Endothelial cell of umbilical vein (primary cell): ENCODE measurements at regions not wholly inside any gene's neighbourhood (a gene's known extent, or its start where the extent isn't known, plus 50 kb on each side); places are given as distances from the start of the nearest gene placed in this dataset.

Experiments used
- BruUV-seq: library from RNA; stranded (reverse); fragments of 400-500 nt; replicated peaks from 2 replicates; lab custom pipeline; 2021; lab: Mats Ljungman, UMichigan
- CTCF ChIA-PET: fragments of 300-600, 350-600 bp; sonication (Branson Sonifier 250); formaldehyde crosslinking; loops from one replicate; lab custom pipeline; 2021; ENCODE audit warnings: antibody characterized with exemption, inconsistent platforms; lab: Charles Lee
- POLR2A ChIA-PET: fragments of 300-600, 350-600 bp; sonication (Branson Sonifier 250); formaldehyde crosslinking; loops from one replicate; lab custom pipeline; 2021; ENCODE audit warnings: antibody characterized with exemption, inconsistent platforms; lab: Charles Lee
- DNase-seq: peaks from one replicate; pipeline ENCODE4 v3.0.0-alpha.2; 2011; ENCODE audit warnings: low read depth, low spot score
- FAIRE-seq: peaks from 2 replicates; lab custom pipeline; 2011; peaks lifted over from hg19 to GRCh38; lab: Jason Lieb, UNC
- H2AFZ ChIP-seq: 2 replicates; pipeline ENCODE4 v1.6.0; 2012; ENCODE audit warnings: low read depth, low read length, control low read depth, inconsistent platforms
- H3K27ac ChIP-seq: 2 replicates; pipeline ENCODE4 v1.5.1; 2011; ENCODE audit warnings: low read depth, mild to moderate bottlenecking, control low read depth, low read length, moderate library complexity; ENCODE audit not compliant: insufficient read depth
- H3K27me3 ChIP-seq, 2 experiments: 2 replicates each; pipeline versions ENCODE4 v1.6.0 to v1.6.1; 2011; ENCODE audit warnings: low read length in 2 of 2, mixed read lengths in 1 of 2; ENCODE audit not compliant: control insufficient read depth in 2 of 2, insufficient read depth in 2 of 2
- H3K36me3 ChIP-seq, 2 experiments: 2 replicates in 1 of 2; 3 replicates in 1 of 2; pipeline ENCODE4 v1.5.1; 2011; ENCODE audit warnings: low read length in 2 of 2, mild to moderate bottlenecking in 1 of 2, moderate library complexity in 1 of 2; ENCODE audit not compliant: control insufficient read depth in 2 of 2, insufficient read depth in 2 of 2; ENCODE audit errors: extremely low read depth in 1 of 2
- H3K4me1 ChIP-seq: 3 replicates; pipeline ENCODE4 v1.5.1; 2011; ENCODE audit warnings: mild to moderate bottlenecking, low read length; ENCODE audit not compliant: control insufficient read depth, insufficient read depth; ENCODE audit errors: extremely low read depth
- H3K4me2 ChIP-seq: 2 replicates; pipeline ENCODE4 v1.6.1; 2011; ENCODE audit warnings: low read length, control low read depth, mixed read lengths; ENCODE audit not compliant: insufficient read depth
- H3K4me3 ChIP-seq, 3 experiments: fragments of 200-600 bp in 1 of 3; sonication (generic), shearing (Covaris generic) in 1 of 3; replicated peaks in 1 of 3; 2 replicates each; pipeline ENCODE4 v1.5.1; 2011 to 2016; ENCODE audit warnings: control low read depth in 3 of 3, low read length in 3 of 3, mild to moderate bottlenecking in 2 of 3, inconsistent platforms in 1 of 3, low read depth in 1 of 3, moderate library complexity in 1 of 3; ENCODE audit not compliant: insufficient read depth in 1 of 3
- H3K79me2 ChIP-seq: 2 replicates; pipeline ENCODE4 v1.6.0; 2012; ENCODE audit warnings: low read length, inconsistent platforms; ENCODE audit not compliant: control insufficient read depth, insufficient read depth
- H3K9ac ChIP-seq: replicated peaks from 2 replicates; pipeline ENCODE3; 2011; ENCODE audit warnings: low read length, control low read depth; ENCODE audit not compliant: insufficient read depth; ENCODE audit errors: extremely low read depth
- H3K9me1 ChIP-seq: replicated peaks from 3 replicates; pipeline ENCODE4 v1.6.0; 2011; ENCODE audit warnings: mild to moderate bottlenecking, low read length; ENCODE audit not compliant: control insufficient read depth, insufficient read depth; ENCODE audit errors: extremely low read depth
- H3K9me3 ChIP-seq: replicated peaks from 2 replicates; pipeline ENCODE4 v1.5.1; 2012; ENCODE audit warnings: low read length, inconsistent platforms; ENCODE audit not compliant: control insufficient read depth, insufficient read depth
- H4K20me1 ChIP-seq: replicated peaks from 2 replicates; pipeline ENCODE3; 2011; ENCODE audit warnings: mild to moderate bottlenecking, low read length; ENCODE audit not compliant: control insufficient read depth, insufficient read depth; ENCODE audit errors: extremely low read depth
- CTCF ChIP-seq, 2 donors: IDR thresholded peaks; 1 replicate in 1 of 2; 2 replicates in 1 of 2; pipeline ENCODE4 v1.5.1; 2011; ENCODE audit warnings: low read length in 2 of 2, mild to moderate bottlenecking in 2 of 2, moderate library complexity in 2 of 2, control low read depth in 1 of 2, inconsistent platforms in 1 of 2, low read depth in 1 of 2; ENCODE audit not compliant: insufficient read depth in 1 of 2; ENCODE audit errors: extremely low read depth in 1 of 2
- EZH2 ChIP-seq: IDR thresholded peaks from 2 replicates; pipeline ENCODE4 v1.6.1; 2012; ENCODE audit warnings: borderline replicate concordance, low read depth, mild to moderate bottlenecking, moderate library complexity, low read length, inconsistent platforms; ENCODE audit not compliant: severe bottlenecking
- FOS ChIP-seq: IDR thresholded peaks from 2 replicates; pipeline ENCODE4 v1.6.1; 2011; ENCODE audit warnings: mild to moderate bottlenecking, low read length, moderate library complexity, borderline replicate concordance; ENCODE audit not compliant: insufficient read depth
- GATA2 ChIP-seq: IDR thresholded peaks from 2 replicates; pipeline ENCODE4 v1.7.0; 2011; ENCODE audit warnings: low read depth, mild to moderate bottlenecking, moderate library complexity, mixed read lengths, low read length; ENCODE audit not compliant: insufficient read length, insufficient read depth
- JUN ChIP-seq: IDR thresholded peaks from 2 replicates; pipeline ENCODE4 v1.6.1; 2011; ENCODE audit warnings: borderline replicate concordance, low read depth; ENCODE audit not compliant: insufficient read length, insufficient read depth
- MAX ChIP-seq: IDR thresholded peaks from 2 replicates; pipeline ENCODE4 v1.6.1; 2011; ENCODE audit not compliant: insufficient read depth, insufficient read length
- MYC ChIP-seq: IDR thresholded peaks from one replicate; pipeline ENCODE4 v1.6.1; 2011; ENCODE audit warnings: mild to moderate bottlenecking, low read depth, low read length
- POLR2A ChIP-seq: IDR thresholded peaks from 2 replicates; pipeline ENCODE4 v1.6.1; 2012; ENCODE audit warnings: low read depth, mild to moderate bottlenecking, control low read depth, low read length
- POLR2AphosphoS5 ChIP-seq: IDR thresholded peaks from 2 replicates; pipeline ENCODE4 v1.6.1; 2012; ENCODE audit warnings: low read depth, mild to moderate bottlenecking, control low read depth, low read length, moderate library complexity; ENCODE audit not compliant: insufficient read depth
- dilution Hi-C: fragments of 300-500 bp; cut with MboI; formaldehyde crosslinking; loops from one replicate; pipeline ENCODE4 v1.15.0; 2019; ENCODE audit warnings: low sequenced_read_pairs; ENCODE audit not compliant: extremely low pct_ligation_motif_present
- intact Hi-C: fragments of 100-400 bp; cut with micrococcal nuclease; formaldehyde crosslinking; loops from one replicate; pipeline ENCODE4 v1.10.0; 2022

- Histone ChIP-seq H3K4me2 (no peak overlapping the region), H3K36me3 (no peaks in the 10 kb centered on the region), H3K4me1 (no peaks in the 10 kb centered on the region), H3K79me2 (no peaks in the 10 kb centered on the region), H4K20me1 (no peaks in the 10 kb centered on the region), H2AFZ (no peak overlapping the region), H3K9me3 (no peaks in the 10 kb centered on the region), H3K27ac (no peak overlapping the region), H3K9ac (no peak overlapping the region), H3K27me3 (no peaks in the 10 kb centered on the region), H3K9me1 (no peaks in the 10 kb centered on the region), H3K4me3 (no peak overlapping the region)
- intact Hi-C loops (no loop called here), dilution Hi-C loops (no loop called here)
- ChIA-PET POLR2A (no interaction called here), CTCF (no interaction called here)
- no peak for FAIRE-seq
- TF ChIP-seq POLR2A (no peak), FOS (no peak), CTCF (IDR thresholded peaks at IDR 0.05; ENCODE audit: extremely low read depth in 1 of 2, insufficient read depth in 1 of 2, low read depth in 1 of 2, low read length in 2 of 2) (no peak), EZH2 (no peak), JUN (no peak), POLR2AphosphoS5 (no peak), MYC (no peak), MAX (no peak), GATA2 (no peak)
- BruUV-seq, result no TSS peak
- no peak for DNase-seq
Measured at GRCh38 chr6:156053626-156054025, 598.0 kb upstream of the NOX3 start.
